Activated CD4-positive, alpha-beta T cell treated with anti-CD3 and anti-CD28 coated beads, Interleukin-10, Interleukin-2, amounts not matched to agents 100 ng/mL and 50 ng/mL, durations not matched to agents 16 hours and 8 hours (primary cell): ENCODE measurements at regions not wholly inside any gene's neighbourhood (a gene's known extent, or its start where the extent isn't known, plus 50 kb on each side); places are given as distances from the start of the nearest gene placed in this dataset.

ENCODE experiments used
- DNase-seq: peaks from one replicate; pipeline ENCODE4 v3.0.0-alpha.2; 2020

GRCh38 chr3:137061186-137061585 is 103.4 kb downstream of the IL20RB start:
- no peak for DNase-seq

- peak; percentile 27 for DNase-seq
Observed at GRCh38 chr3:137062250-137062649, 104.5 kb downstream of the IL20RB start.

GRCh38 chr3:137065381-137065780 is 107.6 kb downstream of the IL20RB start:
- peak; percentile 1 for DNase-seq

GRCh38 chr3:137066092-137066491 is 108.3 kb downstream of the IL20RB start:
- no peak for DNase-seq

GRCh38 chr3:137071104-137071503 is 113.3 kb downstream of the IL20RB start:
- DNase-seq, result no peak

GRCh38 chr3:137075020-137075419 is 117.2 kb downstream of the IL20RB start:
- DNase-seq, result no peak

GRCh38 chr3:137078040-137078439 is 120.3 kb downstream of the IL20RB start:
- no peak for DNase-seq

- no peak for DNase-seq
Observed at GRCh38 chr3:137079571-137079970, 121.8 kb downstream of the IL20RB start.

- no peak for DNase-seq
Observed at GRCh38 chr3:137081711-137082110, 123.9 kb downstream of the IL20RB start.

GRCh38 chr3:137082763-137083162 is 125.0 kb downstream of the IL20RB start:
- no peak for DNase-seq

GRCh38 chr3:137083332-137083731 is 125.5 kb downstream of the IL20RB start:
- no peak for DNase-seq

GRCh38 chr3:137084586-137084985 is 126.8 kb downstream of the IL20RB start:
- DNase-seq, result no peak

- DNase-seq, result no peak
Observed at GRCh38 chr3:137097386-137097785, 139.6 kb downstream of the IL20RB start.

GRCh38 chr3:137097852-137098251 is 140.1 kb downstream of the IL20RB start:
- no peak for DNase-seq

GRCh38 chr3:137099364-137100219 is 141.8 kb downstream of the IL20RB start:
- no peak for DNase-seq

- no peak for DNase-seq
Observed at GRCh38 chr3:137100326-137100725, 142.5 kb downstream of the IL20RB start.

- no peak for DNase-seq
Observed at GRCh38 chr3:137103739-137104138, 146.0 kb downstream of the IL20RB start.

- DNase-seq, result peak; percentile 49
Observed at GRCh38 chr3:137105277-137105977, 147.6 kb downstream of the IL20RB start.

- no peak for DNase-seq
Observed at GRCh38 chr3:137106612-137107240, 148.9 kb downstream of the IL20RB start.

- DNase-seq, result no peak
Observed at GRCh38 chr3:137108699-137109440, 151.1 kb downstream of the IL20RB start.

- DNase-seq, result peak; percentile 19
Observed at GRCh38 chr3:137110392-137110996, 152.7 kb downstream of the IL20RB start.

GRCh38 chr3:137111497-137111896 is 153.7 kb downstream of the IL20RB start:
- no peak for DNase-seq

- no peak for DNase-seq
Observed at GRCh38 chr3:137116619-137117018, 158.8 kb downstream of the IL20RB start.
